HUDEP-2 (cell line): ENCODE measurements at regions not wholly inside any gene's neighbourhood (a gene's known extent, or its start where the extent isn't known, plus 50 kb on each side); places are given as distances from the start of the nearest gene placed in this dataset.

Experiments used
- DNase-seq, 76 experiments: peaks; one replicate each; lab custom pipeline; 2025; ENCODE audit not compliant: unreplicated experiment in 76 of 76; lab: John Stamatoyannopoulos, UW

DNA sequence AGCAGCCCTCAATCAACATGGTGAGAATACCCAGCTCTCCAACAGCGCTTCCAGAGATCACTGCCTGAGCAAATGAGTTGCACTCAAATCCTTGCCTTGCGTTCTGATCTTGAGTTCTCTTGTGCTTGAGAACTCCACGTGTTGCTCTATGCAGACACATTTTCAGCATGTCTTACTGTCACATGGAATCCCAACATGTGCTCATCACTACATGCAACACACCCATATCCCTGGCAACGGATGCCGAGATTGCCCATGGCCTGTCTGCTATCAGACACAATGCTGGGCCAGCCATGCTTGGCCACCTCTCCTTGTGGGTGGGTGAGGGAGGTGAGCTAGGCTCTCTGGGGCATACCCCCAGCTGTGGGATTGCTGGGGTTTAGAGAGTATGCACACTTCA is 91.9 kb upstream of the LDAH start:
- no peak for DNase-seq

DNA sequence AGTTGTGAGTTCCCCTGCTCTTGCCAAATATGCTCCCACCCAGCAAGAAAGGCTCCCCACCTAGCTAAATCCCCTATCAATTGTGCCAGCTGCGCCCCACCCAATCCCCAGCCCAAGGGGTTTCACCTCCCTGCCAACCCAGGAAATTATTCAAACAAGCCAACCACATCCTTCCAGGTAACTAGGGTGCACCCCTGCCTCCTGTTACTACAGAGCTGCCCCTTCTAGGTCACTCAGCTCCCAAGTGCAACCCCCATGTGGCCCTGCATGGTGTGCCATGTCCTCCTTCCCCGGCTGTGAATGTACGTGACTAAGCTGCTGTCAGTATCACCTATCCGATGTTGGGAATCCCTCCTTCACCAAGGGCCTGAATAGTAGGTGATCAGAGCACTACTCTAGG is 91.2 kb upstream of the LDAH start:
- no peak for DNase-seq

DNA sequence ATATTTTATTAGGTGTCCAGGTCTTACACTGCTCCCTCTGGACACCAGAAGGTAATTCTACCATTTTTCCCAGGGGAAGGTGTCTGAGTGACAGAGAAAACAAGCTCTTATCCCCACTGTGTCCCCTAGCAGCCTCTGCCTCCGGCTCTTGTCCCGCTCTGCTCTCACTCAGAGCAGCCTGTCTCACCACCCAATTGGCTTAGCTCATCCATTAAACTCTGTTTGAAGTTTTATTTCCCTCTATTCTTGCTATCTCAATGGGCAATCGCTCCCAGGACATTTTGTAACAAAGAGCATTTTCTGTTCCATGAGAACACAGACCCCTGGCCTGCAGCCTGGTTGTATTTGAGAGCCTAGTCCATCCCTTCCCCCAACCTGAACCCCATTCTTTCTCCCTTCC is 90.6 kb upstream of the LDAH start:
- DNase-seq: no peak

DNA sequence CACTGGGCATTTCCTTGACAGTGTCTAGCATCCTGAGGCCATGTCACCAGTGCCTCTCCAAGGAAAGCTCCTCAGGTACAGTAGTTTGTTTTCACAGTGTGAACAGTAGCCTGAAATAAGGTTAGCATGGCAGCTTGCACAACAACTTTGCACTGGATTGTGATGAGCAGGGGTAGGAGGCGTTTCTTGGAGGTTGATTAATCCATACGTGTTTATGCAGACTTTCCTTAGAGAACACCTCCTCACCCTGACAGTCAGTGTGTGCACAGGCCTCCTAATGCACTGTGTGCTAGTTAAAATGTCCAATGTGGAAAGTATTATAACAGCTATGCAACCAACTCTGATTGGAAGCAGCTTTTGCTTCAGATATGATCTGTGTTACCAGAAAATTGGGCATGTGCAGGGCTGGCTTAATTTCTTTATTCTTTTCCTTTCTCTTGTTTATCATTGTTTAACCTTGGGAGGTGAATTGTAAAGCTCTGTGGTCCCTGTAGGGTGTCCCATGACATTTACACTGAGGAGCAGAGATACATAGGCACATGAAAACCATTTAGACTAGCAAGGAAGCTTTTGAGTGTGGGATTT is 77.2 kb upstream of the LDAH start:
- DNase-seq: no peak

DNA sequence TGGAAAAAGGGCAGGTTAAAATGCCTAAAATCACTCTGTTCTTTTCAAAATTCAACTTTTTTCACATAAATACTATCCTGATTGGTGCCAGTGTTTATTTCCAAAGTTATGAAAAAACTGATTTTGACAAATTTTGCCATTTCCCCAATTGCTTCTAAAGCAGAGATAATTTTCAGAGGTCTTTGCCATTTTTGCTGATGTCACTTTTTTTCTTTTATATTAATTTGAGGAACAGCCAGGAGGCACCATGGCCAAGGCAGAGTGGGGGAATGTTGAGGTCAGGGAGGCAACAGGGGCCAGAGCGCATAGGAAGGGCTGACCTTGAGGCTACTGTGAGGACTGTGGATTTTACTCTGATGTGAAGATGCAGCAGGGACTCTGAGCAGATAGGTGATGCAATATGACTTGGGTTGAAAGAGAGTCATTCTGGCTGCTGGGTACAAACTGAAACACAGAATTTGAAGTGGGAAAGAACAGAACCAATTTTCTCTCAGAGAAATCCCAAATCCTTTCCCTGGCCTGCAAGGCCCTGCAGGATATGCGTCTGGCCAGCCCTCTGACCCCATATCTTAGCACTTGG is 75.1 kb upstream of the LDAH start:
- DNase-seq: no peak

DNA sequence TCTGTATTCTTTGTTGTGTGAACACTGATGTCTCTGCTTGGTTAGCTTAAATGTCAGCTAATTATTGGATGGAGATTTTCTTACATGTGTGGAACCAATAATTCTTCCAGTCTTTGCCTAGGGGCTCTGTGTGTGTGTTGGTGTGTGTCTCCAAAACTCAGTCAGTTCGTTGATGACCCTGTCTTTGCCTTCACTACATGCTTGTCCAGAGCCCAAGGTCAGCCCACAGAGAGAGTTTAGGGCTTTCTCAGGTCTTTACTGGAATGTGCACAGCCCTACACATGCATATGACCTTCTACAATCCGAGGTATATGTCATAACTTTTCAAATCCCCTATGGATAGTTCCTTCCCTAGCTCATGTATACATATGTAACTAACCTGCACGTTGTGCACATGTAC is 74.1 kb upstream of the LDAH start:
- no peak for DNase-seq

DNA sequence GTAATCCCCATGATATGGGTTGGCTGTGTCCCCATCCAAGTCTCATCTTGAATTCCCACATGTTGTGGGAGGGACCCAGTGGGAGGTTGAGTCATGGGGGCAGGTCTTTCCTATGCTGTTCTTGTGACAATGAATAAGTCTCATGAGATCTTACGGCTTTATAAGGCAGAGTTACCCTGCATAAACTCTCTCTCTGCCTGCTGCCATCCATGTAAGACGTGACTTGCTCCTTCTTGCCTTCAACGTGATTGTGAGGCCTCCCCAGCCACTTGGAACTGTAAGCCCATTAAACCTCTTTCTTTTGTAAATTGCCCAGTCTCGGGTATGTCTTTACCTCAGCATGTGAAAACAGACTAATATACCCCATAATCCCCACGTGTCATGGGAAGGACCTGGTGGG is 61.9 kb upstream of the LDAH start:
- no peak for DNase-seq

DNA sequence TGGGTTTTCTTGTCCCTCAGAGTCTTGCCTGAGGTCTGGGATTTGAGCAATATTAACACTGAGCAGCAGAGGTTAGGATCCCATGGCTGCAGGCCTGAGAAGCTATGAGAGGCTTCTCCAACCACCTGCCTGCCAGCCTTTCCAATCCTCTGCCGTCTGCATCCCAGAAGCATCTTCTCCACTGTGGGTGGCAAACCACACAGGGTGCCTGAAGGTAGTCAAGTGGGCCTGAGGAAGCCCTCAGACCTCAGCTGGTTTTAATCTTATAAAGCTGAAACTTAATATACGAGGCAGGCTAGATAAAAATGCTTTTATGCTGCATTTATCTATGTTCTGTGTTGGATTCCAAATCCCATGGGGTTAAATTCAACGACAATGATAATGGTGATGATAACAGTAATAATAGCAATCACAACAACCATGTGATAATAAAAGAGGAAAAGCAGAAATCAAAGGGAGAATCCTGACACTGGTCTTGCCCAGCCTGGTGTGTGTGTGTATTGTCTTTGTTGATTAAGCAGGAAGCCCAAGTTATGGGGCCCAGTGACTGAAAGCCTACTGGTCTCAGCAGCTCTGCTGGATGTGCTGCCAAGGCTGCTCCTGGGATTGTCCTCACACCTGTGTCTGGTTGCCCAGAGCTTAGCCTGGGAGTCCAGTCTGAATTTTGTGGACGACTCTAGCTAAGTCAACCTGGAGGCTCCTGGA is 59.7 kb upstream of the LDAH start:
- no peak for DNase-seq

DNA sequence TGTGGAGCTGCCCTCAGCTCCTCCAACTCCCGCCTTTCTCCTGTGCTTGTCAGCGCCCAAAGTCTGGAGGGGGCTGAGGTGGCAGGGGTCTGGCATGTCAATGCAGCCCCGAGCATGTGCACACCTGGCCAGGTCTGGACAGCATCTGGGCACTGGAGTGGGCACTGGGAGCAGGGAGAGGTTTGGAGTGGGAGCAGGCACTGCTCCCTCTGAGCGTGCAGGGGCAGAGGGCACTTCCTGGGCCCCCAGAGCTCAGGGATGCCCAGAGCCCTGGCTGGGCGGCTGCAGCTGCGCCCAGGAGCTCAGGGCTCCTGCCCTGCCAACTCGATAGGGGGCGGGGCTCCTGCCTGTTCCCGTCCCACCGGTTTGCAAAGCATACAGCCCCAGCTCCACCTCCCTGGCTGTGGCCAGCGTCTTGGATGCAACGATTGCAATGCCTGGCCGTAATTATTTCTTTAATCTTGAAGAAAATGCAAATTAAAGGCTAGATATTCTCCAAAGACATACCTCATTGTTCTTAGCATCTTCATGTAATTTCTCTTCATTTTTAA is 57.4 kb upstream of the LDAH start:
- DNase-seq: no peak

DNA sequence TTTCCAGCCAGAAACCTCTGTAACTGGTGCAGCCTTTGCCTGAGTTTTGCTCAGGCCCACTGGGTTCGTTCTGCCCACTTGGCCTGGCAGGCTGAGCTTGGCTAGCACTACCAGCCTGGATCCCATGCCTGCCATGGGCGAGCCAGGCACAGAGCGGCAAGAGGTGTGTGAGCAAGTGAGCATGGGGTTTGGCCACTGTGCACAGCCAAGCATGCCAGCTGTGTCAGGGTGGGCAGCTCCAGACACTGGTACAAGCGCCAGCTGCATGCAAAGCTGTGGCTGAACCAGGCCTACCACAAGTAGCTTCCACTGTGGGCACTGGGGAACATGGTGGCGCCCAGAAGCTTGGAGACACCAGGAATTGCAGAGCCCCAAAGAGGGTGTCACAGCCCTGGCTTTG is 56.3 kb upstream of the LDAH start:
- no peak for DNase-seq

DNA sequence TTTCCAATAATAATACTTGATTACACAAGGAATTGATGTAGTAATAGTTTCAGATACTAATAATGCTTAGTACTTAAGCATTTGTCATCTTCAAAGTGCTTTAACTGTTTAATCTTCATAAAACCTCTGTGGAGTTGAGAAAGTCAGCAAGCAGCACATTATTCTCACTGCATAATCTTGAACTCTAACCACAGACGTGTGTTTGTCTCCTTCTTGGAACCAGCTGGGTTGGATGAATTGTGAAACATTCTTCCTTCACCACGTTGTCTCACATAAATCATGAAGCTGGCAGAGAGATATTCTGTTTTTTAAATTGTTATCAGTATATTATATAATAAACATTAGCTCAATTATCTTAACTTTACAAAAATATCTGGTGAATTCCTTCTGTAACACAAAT is 55.1 kb upstream of the LDAH start:
- DNase-seq: no peak
